ENCODE measurements at regions not wholly inside any gene's neighbourhood (a gene's known extent, or its start where the extent isn't known, plus 50 kb on each side); places are given as distances from the start of the nearest gene placed in this dataset.
"Not testable (repeated sequence)": the region's sequence is repeated elsewhere in the genome, so short reads cannot be mapped to it uniquely, and the experiment has no call there.

- H4K20me1 ChIP-seq (ENCODE audit: insufficient read depth, low read length); H2BK20ac ChIP-seq (ENCODE audit: low read depth, low read length); intact Hi-C loops (cut with micrococcal nuclease); in situ Hi-C loops (cut with MboI; ENCODE audit: low sequenced_read_pairs); H3K18ac ChIP-seq (ENCODE audit: low read depth, low read length); H4K91ac ChIP-seq (ENCODE audit: insufficient read depth, low read depth, low read length); H3K27me3 ChIP-seq (ENCODE audit: control insufficient read depth, insufficient read depth, low read length); POLR2A ChIA-PET (ENCODE audit: unreplicated experiment); H2BK5ac ChIP-seq (ENCODE audit: low read depth, low read length, poor library complexity, severe bottlenecking); H3K56ac ChIP-seq (ENCODE audit: extremely low read depth, insufficient read depth, low read length); dilution Hi-C loops (cut with HindIII; ENCODE audit: low sequenced_read_pairs, unreplicated experiment); CTCF ChIA-PET; H3K4me1 ChIP-seq (ENCODE audit: control insufficient read depth, insufficient read depth, low read length); BruUV-seq (replicated peaks); H3K9me1 ChIP-seq (ENCODE audit: insufficient read depth, low read length); H3K9ac ChIP-seq (ENCODE audit: low read depth, low read length); H2AFZ ChIP-seq (replicated peaks; ENCODE audit: low read length, poor library complexity); H4K5ac ChIP-seq (ENCODE audit: low read depth, low read length); H2AK9ac ChIP-seq (replicated peaks; ENCODE audit: low read depth, low read length, poor library complexity); H3K27ac ChIP-seq (ENCODE audit: insufficient read depth, low read length); H2AK5ac ChIP-seq (ENCODE audit: low read depth, low read length); H3K14ac ChIP-seq (replicated peaks; ENCODE audit: low read depth, low read length); H2BK120ac ChIP-seq (ENCODE audit: low read depth, low read length); H3K4me3 ChIP-seq (ENCODE audit: insufficient read depth, low read depth, low read length); H3K23ac ChIP-seq (ENCODE audit: low read depth, low read length); ATAC-seq (ENCODE audit: low read depth); H3K4ac ChIP-seq (ENCODE audit: low read depth, low read length); H3K36me3 ChIP-seq (ENCODE audit: control insufficient read depth, insufficient read depth, low read length); H3K79me1 ChIP-seq (ENCODE audit: low read depth in 1 of 2, low read length in 2 of 2); H3K4me2 ChIP-seq (ENCODE audit: low read depth, low read length); H2BK15ac ChIP-seq (ENCODE audit: low read depth, low read length); H4K8ac ChIP-seq (ENCODE audit: low read depth in 2 of 2, low read length in 2 of 2); DNase-seq: not testable (repeated sequence)
- H3K9me3 ChIP-seq (ENCODE audit: control insufficient read depth, insufficient read depth, low read length), result peaks cover 50% of the 10 kb centered on the region
- WGBS, 2 experiments (ENCODE audit: extremely low coverage in 2 of 2, insufficient read length in 1 of 2), result 36% methylated on average over 6 of the region's 8 CpGs; no CpG with 5 or more reads in 1 of the 2 experiments
- TF ChIP-seq CEBPB (IDR thresholded peaks at IDR 0.05; ENCODE audit: low read depth, low read length), result peak; percentile 58
Observed at GRCh38 chr21:9013502-9014242, 1507.7 kb upstream of the TPTE start.

- H2BK5ac ChIP-seq (ENCODE audit: low read depth, low read length, poor library complexity, severe bottlenecking); BruUV-seq (replicated peaks); H4K91ac ChIP-seq (ENCODE audit: insufficient read depth, low read depth, low read length); in situ Hi-C loops (cut with MboI; ENCODE audit: low sequenced_read_pairs); H2BK20ac ChIP-seq (ENCODE audit: low read depth, low read length); H3K4me1 ChIP-seq (ENCODE audit: control insufficient read depth, insufficient read depth, low read length); H4K8ac ChIP-seq (ENCODE audit: low read depth in 2 of 2, low read length in 2 of 2); POLR2A ChIA-PET (ENCODE audit: unreplicated experiment); H3K56ac ChIP-seq (ENCODE audit: extremely low read depth, insufficient read depth, low read length); H3K4ac ChIP-seq (ENCODE audit: low read depth, low read length); H3K27ac ChIP-seq (ENCODE audit: insufficient read depth, low read length); H2AK5ac ChIP-seq (ENCODE audit: low read depth, low read length); H2BK15ac ChIP-seq (ENCODE audit: low read depth, low read length); dilution Hi-C loops (cut with HindIII; ENCODE audit: low sequenced_read_pairs, unreplicated experiment); H3K4me2 ChIP-seq (ENCODE audit: low read depth, low read length); H3K23ac ChIP-seq (ENCODE audit: low read depth, low read length); H3K4me3 ChIP-seq (ENCODE audit: insufficient read depth, low read depth, low read length); H3K14ac ChIP-seq (replicated peaks; ENCODE audit: low read depth, low read length); intact Hi-C loops (cut with micrococcal nuclease); H3K9me1 ChIP-seq (ENCODE audit: insufficient read depth, low read length); H4K5ac ChIP-seq (ENCODE audit: low read depth, low read length); H2BK120ac ChIP-seq (ENCODE audit: low read depth, low read length); H2AFZ ChIP-seq (replicated peaks; ENCODE audit: low read length, poor library complexity); H4K20me1 ChIP-seq (ENCODE audit: insufficient read depth, low read length); H2AK9ac ChIP-seq (replicated peaks; ENCODE audit: low read depth, low read length, poor library complexity); H3K9ac ChIP-seq (ENCODE audit: low read depth, low read length); DNase-seq; H3K79me1 ChIP-seq (ENCODE audit: low read depth in 1 of 2, low read length in 2 of 2); H3K27me3 ChIP-seq (ENCODE audit: control insufficient read depth, insufficient read depth, low read length); H3K36me3 ChIP-seq (ENCODE audit: control insufficient read depth, insufficient read depth, low read length); CTCF ChIA-PET; ATAC-seq (ENCODE audit: low read depth); H3K18ac ChIP-seq (ENCODE audit: low read depth, low read length): not testable (repeated sequence)
- WGBS, 2 experiments (ENCODE audit: extremely low coverage in 2 of 2, insufficient read length in 1 of 2), result 32% methylated on average over 4 of the region's 7 CpGs; no CpG with 5 or more reads in 1 of the 2 experiments
- H3K9me3 ChIP-seq (ENCODE audit: control insufficient read depth, insufficient read depth, low read length), result peaks cover 50% of the 10 kb centered on the region
Observed at GRCh38 chr21:9014243-9014734, 1507.1 kb upstream of the TPTE start.
